Vagina (tissue), 2 donors: ENCODE measurements at regions not wholly inside any gene's neighbourhood (a gene's known extent, or its start where the extent isn't known, plus 50 kb on each side); places are given as distances from the start of the nearest gene placed in this dataset.

Source experiments
- DNase-seq, 2 donors: peaks; one replicate each; pipeline ENCODE4 v3.0.0-alpha.2; 2017; ENCODE audit errors: extremely low spot score in 2 of 2
- H3K27ac ChIP-seq: fragments of 200-600 bp; sonication (generic); one replicate; pipeline ENCODE4 v1.5.1; 2019
- H3K27me3 ChIP-seq: fragments of 200-600 bp; sonication (generic); one replicate; pipeline ENCODE4 v1.5.1; 2019
- H3K36me3 ChIP-seq, 2 donors: fragments of 200-600 bp; sonication (generic); one replicate each; pipeline ENCODE4 v1.5.1; 2017 to 2019
- H3K4me1 ChIP-seq: fragments of 200-600 bp; sonication (generic); one replicate; pipeline ENCODE4 v1.5.1; 2019
- H3K4me3 ChIP-seq, 2 donors: fragments of 200-600 bp; sonication (generic); 1 replicate in 1 of 2; 2 replicates in 1 of 2; pipeline ENCODE4 v1.5.1; 2016 to 2019
- H3K9me3 ChIP-seq: fragments of 200-600 bp; sonication (generic); one replicate; pipeline ENCODE4 v1.5.1; 2019
- CTCF ChIP-seq, 3 experiments: fragments of 450-650 bp in 2 of 3; fragments of 200-600 bp in 1 of 3; sonication (generic) in 1 of 3; IDR thresholded peaks; one replicate each; pipeline ENCODE4 v1.5.1; 2017 to 2019; ENCODE audit warnings: antibody characterized with exemption in 3 of 3, mild to moderate bottlenecking in 2 of 3, moderate library complexity in 2 of 3
- POLR2A ChIP-seq, 2 donors: fragments of 450-650 bp; IDR thresholded peaks; one replicate each; pipeline ENCODE4 v1.6.1; 2017; ENCODE audit warnings: antibody characterized with exemption in 2 of 2, mild to moderate bottlenecking in 2 of 2, moderate library complexity in 2 of 2
- POLR2AphosphoS5 ChIP-seq, 2 donors: sonication (generic); formaldehyde crosslinking; IDR thresholded peaks; one replicate each; pipeline ENCODE4 v1.9.0; 2017; ENCODE audit warnings: antibody characterized with exemption in 2 of 2, mild to moderate bottlenecking in 2 of 2, low read depth in 1 of 2; ENCODE audit not compliant: insufficient read depth in 1 of 2
- intact Hi-C: fragments of 100-400 bp; cut with DNase I; formaldehyde crosslinking; loops from one replicate; pipeline ENCODE4 v1.15.1; 2023

GRCh38 chr12:23335593-23335992 lies 613.9 kb downstream of the SOX5 start:
- intact Hi-C loops: no loop called here

DNA sequence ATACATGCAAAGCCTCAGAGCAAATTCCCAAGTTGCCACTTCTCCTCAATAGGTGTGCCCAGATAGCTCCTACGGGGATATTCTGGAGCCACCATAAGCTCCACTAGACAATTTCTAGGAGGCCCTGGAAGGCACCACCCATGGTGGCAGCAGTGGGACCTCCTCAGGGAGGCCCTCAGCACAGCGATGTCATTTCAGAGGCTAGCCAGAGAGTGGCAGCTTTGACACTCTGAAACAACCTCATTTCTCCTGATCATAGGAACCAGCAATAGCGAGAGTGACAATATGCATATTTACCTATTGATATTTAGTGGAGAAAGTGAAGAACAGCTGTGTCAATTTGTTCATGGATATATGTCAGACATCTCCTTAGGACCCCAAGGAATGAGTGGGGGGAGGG lies 612.3 kb downstream of the SOX5 start:
- Histone ChIP-seq H3K4me3 (no peak overlapping the region), H3K9me3 (no peaks in the 10 kb centered on the region), H3K27me3 (no peaks in the 10 kb centered on the region), H3K27ac (no peak overlapping the region), H3K4me1 (no peaks in the 10 kb centered on the region), H3K36me3 (no peaks in the 10 kb centered on the region)
- TF ChIP-seq POLR2AphosphoS5 (IDR thresholded peaks at IDR 0.05; ENCODE audit: insufficient read depth in 1 of 2, low read depth in 1 of 2) (no peak), CTCF (IDR thresholded peaks at IDR 0.05) (no peak), POLR2A (IDR thresholded peaks at IDR 0.05) (no peak)
- DNase-seq: no peak
- intact Hi-C loops: no loop called here

More at GRCh38 chr12:23335593-23335992, 613.9 kb downstream of the SOX5 start:
- H3K27me3 ChIP-seq: no peaks in the 10 kb centered on the region
- H3K4me1 ChIP-seq: no peaks in the 10 kb centered on the region
- TF ChIP-seq POLR2AphosphoS5 (IDR thresholded peaks at IDR 0.05; ENCODE audit: insufficient read depth in 1 of 2, low read depth in 1 of 2): no peak
- no peak for TF ChIP-seq CTCF (IDR thresholded peaks at IDR 0.05)
- TF ChIP-seq POLR2A (IDR thresholded peaks at IDR 0.05): no peak
- DNase-seq: no peak
- H3K27ac ChIP-seq: no peak overlapping the region
- no peaks in the 10 kb centered on the region for H3K9me3 ChIP-seq
- no peak overlapping the region for H3K4me3 ChIP-seq
- no peaks in the 10 kb centered on the region for H3K36me3 ChIP-seq

- intact Hi-C loops: no loop called here
- Histone ChIP-seq H3K4me3 (no peak overlapping the region), H3K27ac (no peak overlapping the region), H3K4me1 (no peaks in the 10 kb centered on the region), H3K36me3 (no peaks in the 10 kb centered on the region), H3K9me3 (no peaks in the 10 kb centered on the region), H3K27me3 (no peaks in the 10 kb centered on the region)
- TF ChIP-seq POLR2AphosphoS5 (IDR thresholded peaks at IDR 0.05; ENCODE audit: insufficient read depth in 1 of 2, low read depth in 1 of 2) (no peak), CTCF (IDR thresholded peaks at IDR 0.05) (no peak), POLR2A (IDR thresholded peaks at IDR 0.05) (no peak)
- no peak for DNase-seq
These were observed 609.1 kb downstream of the SOX5 start for GRCh38 chr12:23340351-23340750.

DNA sequence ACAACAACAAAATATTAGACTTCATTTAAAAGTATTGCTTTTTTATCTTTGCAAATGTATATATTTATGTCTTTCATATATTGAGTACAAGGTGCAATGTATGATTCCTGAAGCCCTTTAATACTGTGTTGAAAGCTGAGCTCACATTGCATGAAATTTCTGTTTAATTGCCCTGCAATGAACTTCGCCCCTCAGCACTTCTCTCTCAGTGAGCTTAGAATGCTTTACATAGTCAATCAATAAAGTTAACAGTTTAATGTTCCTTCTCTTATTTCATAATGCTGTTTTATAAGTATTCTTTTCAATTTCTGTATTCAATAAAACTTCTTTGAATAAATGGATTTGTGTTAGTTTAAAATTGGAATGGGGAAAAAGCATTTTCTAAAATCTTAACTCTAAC lies 607.1 kb downstream of the SOX5 start:
- DNase-seq: no peak
- H3K9me3 ChIP-seq: no peaks in the 10 kb centered on the region
- no peaks in the 10 kb centered on the region for H3K4me1 ChIP-seq
- no peaks in the 10 kb centered on the region for H3K27me3 ChIP-seq
- H3K36me3 ChIP-seq: no peaks in the 10 kb centered on the region
- H3K27ac ChIP-seq: no peak overlapping the region
- TF ChIP-seq POLR2AphosphoS5 (IDR thresholded peaks at IDR 0.05; ENCODE audit: insufficient read depth in 1 of 2, low read depth in 1 of 2) (no peak), CTCF (IDR thresholded peaks at IDR 0.05) (no peak), POLR2A (IDR thresholded peaks at IDR 0.05) (no peak)
- intact Hi-C loops: no loop called here
- no peak overlapping the region for H3K4me3 ChIP-seq

DNA sequence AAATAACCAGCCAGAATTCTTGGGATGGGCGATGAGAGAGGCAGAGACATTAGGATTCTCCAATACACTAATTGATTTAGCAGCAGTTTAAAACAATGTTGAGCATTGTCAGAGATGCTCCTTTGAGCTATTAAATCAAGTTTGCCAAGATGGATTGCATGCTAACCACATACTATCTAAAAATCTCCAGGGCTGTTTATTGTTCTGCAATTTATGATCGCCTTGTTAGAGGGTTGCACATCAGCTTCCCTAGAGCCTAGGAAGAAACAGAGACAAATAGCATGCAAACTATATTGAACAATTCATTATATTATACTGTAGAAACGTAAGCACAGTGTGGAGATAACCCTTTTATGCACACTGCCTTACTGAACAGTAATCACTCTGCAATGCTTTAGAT lies 599.9 kb downstream of the SOX5 start:
- Histone ChIP-seq H3K36me3 (no peaks in the 10 kb centered on the region), H3K4me3 (no peak overlapping the region), H3K9me3 (no peaks in the 10 kb centered on the region), H3K27ac (no peak overlapping the region), H3K4me1 (no peaks in the 10 kb centered on the region), H3K27me3 (no peaks in the 10 kb centered on the region)
- intact Hi-C loops: no loop called here
- no peak for DNase-seq
- TF ChIP-seq POLR2A (IDR thresholded peaks at IDR 0.05) (no peak), POLR2AphosphoS5 (IDR thresholded peaks at IDR 0.05; ENCODE audit: insufficient read depth in 1 of 2, low read depth in 1 of 2) (no peak), CTCF (IDR thresholded peaks at IDR 0.05) (no peak)
